Dedifferentiated amniotic fluid mesenchymal stem cell (primary cell): ENCODE measurements at regions not wholly inside any gene's neighbourhood (a gene's known extent, or its start where the extent isn't known, plus 50 kb on each side); places are given as distances from the start of the nearest gene placed in this dataset.
"Not testable (repeated sequence)": the region's sequence is repeated elsewhere in the genome, so short reads cannot be mapped to it uniquely, and the experiment has no call there.

Experiments used
- DNase-seq: peaks from one replicate; pipeline ENCODE4 v3.0.0-alpha.2; 2016; ENCODE audit errors: extremely low spot score

GRCh38 chr15:53129121-53129904, 339.2 kb upstream of the ONECUT1 start:
- no peak for DNase-seq

DNA sequence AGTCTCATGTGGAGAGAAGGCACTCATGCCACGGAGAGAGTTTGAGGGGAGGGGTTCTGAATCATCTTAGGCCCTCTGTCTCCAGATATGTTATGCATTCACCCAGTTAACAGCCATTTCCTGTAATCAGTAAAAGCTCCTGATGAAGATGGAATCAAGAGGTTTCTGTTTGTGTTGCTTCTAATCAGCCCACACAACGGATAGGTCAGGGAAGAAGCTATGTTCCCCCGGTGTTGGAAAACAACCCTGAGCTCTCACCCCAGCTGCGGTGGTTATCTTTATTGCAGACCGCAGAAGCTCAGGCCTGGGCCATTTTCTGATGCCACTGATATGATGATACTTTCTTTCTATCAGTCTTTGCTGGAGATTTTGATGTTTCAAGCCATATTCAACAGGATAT, 338.5 kb upstream of the ONECUT1 start:
- no peak for DNase-seq

DNA sequence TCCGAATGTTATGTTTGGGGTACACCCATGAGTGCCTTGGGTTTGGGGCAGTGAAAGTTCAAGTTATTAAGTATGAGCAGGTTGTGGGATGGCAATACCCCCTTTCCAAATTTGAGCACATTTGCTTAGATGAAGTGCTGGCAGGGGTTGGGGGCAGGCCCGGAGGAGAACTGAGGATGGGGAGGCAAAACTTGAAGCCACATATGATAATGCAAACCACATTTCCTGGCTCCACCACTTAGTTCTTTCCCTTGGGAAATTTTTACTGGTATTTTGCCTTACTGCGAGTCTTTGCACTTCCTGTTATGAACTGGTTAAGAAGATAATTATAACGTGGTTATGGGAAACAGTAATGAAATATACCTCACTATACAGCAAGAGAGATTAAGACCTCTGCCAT, 336.0 kb upstream of the ONECUT1 start:
- no peak for DNase-seq

DNA sequence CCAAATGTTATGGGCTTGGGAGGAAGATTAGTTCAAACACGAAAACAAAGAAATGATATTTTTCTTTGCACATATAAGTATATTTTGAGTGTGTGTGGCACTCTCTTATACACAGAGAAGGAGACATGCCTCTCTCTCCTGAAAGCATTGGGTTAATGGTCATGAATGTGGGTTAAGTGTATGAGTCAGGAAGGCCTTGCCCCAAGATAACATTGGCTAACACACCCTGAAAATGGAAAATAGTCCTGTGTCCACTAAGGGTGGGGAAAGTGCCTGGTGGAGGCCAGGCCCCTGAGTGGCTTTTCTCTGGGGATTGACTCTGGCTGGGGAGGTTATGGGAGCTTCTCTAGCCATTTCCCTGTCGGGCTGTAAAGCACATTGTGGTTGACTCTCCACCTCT, 332.7 kb upstream of the ONECUT1 start:
- no peak for DNase-seq

DNA sequence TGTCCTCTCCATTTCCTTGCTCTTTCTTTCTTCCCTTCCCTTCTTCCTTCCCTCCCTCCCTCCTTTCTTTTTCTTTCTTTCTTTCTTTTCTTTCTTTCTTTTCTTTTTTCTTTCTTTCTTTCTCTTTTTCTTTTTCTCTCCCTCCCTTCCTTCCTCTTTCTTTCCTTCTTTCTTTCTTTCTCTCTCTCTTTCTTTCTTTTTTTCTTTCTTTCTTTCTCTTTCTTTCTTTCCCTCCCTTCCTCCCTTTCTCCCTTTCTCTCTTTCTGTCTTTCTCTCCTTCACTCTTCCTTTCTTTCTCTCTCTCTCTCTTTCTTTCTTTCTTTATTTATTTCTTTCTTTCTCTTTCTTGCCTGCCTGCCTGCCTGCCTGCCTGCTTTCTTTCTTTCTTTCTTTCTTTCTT, 326.8 kb upstream of the ONECUT1 start:
- DNase-seq = not testable (repeated sequence)

- DNase-seq = no peak
Observed at GRCh38 chr15:53116169-53116568, 326.0 kb upstream of the ONECUT1 start.

GRCh38 chr15:53115563-53115962, 325.4 kb upstream of the ONECUT1 start:
- no peak for DNase-seq

GRCh38 chr15:53114960-53115359, 324.8 kb upstream of the ONECUT1 start:
- DNase-seq = no peak

DNA sequence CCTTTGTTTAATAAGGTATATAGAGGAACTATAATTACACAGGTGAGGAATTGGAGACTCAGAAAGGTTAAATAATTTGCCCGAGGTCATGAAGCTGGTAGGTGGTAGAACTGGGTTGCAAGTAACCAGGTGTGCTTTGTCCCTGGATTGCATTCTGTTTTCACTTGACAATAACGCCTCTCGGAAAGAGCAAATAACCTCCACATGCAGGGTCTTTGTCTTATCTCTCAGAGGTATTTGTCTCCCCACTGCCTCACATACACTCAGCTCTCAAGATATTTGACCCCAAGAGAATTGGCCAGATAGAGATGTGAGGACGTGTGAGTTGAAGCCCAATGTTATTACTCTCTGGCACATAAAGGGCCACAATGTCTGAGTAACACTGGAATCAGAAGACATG, 320.9 kb upstream of the ONECUT1 start:
- DNase-seq = no peak

- DNase-seq = no peak
Observed at GRCh38 chr15:53108319-53108718, 318.2 kb upstream of the ONECUT1 start.

- no peak for DNase-seq
Observed at GRCh38 chr15:53107855-53108254, 317.7 kb upstream of the ONECUT1 start.

DNA sequence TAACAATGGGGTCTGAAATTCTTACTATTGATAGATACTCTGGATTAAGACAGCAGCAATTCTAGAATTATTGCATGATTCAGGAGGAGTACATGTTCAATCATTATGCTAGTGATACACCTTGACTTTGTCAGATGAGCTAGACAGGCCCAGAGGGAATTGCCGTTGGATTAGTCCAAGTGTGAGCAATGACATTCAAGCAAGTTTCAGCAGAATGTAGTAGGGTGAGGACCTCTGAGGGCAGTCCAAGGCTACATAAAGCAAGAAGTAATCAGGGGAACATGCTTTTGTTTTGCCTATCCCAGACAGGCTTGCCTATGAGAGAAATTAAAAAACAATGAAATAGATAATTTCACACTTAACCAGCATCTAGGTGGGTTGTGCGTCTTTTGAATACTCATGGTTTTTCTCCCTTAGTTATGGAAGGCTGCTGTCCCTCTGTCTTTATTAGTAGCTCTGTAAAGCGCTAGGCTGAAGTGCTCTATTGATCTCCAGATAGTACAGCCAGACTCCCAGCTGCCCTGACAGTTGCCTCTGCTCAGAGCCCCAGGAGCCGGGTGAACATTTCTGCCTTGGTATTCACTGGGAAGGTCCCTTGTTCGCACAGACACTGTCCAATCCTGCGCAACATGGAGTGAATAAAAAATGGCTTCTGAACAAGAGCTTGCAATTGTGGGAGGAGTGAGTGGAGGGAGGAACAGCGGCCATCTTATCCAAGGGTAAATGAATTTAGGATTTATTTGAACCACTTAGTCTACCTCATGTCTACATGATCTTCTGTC, 316.6 kb upstream of the ONECUT1 start:
- no peak for DNase-seq

GRCh38 chr15:53102483-53102882, 312.3 kb upstream of the ONECUT1 start:
- no peak for DNase-seq

GRCh38 chr15:53080484-53080883, 290.3 kb upstream of the ONECUT1 start:
- DNase-seq = no peak

GRCh38 chr15:53074221-53074620, 284.1 kb upstream of the ONECUT1 start:
- no peak for DNase-seq

GRCh38 chr15:53072077-53072476, 281.9 kb upstream of the ONECUT1 start:
- no peak for DNase-seq

DNA sequence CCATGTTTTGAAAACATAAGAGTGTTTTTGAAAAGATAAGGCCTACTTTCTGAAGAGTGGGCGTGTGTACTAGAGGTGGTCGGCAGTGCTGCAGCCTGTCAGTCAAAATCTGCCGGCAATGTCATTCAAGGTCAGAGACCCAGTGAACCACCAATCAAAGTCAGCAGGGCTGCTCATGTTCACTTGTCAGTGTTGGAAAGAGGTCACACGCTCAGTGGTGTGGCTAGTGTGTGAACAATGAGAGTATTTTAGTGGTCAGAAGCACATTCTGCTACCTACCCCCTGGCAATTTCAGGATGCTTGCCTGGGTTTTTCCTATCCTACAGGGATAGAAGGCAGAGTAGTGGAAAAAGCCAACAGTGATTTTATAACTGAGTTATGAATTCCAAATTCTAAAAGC, 278.5 kb upstream of the ONECUT1 start:
- DNase-seq = no peak

DNA sequence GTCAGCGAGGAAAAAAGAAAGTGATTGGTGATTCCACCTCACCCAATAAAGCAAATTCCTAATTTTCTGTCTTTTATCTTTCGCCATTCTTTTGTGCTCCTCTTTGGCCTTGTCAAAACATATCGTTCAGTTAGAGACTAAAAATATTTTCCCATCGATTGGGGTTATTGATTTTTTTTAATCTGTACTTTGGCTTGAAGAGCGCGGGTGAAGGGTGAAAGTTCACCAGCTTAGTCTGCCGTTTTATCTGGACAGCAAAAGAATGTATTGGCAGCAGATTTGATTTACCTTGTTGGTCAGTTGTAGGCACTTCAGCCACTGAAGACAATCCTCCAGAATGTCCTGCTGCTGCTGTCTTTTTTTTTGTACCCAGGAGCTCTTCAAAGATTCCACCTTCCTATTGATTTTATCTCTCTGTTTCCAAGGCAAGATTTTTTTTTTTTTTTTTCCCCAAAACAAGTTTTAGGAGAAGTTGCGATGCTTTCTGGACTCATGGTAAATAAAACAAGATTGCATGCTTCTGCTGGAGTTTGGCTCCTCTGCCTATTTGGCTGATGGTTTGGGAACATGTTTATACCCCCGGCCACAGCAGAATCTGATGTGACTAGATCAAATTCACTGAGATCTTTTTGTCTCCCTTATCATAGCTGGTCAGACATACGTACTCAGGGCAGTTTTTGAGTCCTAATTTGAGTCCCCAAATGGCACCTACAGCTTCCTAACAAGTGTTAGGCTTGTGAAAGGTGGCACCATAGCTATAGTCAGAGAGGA, 269.3 kb upstream of the ONECUT1 start:
- DNase-seq = no peak

GRCh38 chr15:53046153-53046790, 256.1 kb upstream of the ONECUT1 start:
- no peak for DNase-seq

DNA sequence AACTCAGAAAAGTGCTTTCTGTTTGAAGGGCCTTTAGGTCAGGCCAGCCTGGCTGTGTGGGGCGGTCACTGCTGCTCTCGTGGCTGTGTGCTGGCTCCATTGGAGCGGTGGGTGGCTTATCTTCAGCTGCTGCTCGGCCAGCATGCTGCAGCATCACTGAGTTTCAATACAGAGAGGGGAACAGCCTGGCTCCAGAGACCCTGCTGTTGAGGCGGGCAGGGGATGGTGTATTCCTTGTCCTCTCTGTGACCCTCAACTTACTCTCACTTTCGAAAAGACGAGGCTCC, 248.5 kb upstream of the ONECUT1 start:
- DNase-seq = no peak

DNA sequence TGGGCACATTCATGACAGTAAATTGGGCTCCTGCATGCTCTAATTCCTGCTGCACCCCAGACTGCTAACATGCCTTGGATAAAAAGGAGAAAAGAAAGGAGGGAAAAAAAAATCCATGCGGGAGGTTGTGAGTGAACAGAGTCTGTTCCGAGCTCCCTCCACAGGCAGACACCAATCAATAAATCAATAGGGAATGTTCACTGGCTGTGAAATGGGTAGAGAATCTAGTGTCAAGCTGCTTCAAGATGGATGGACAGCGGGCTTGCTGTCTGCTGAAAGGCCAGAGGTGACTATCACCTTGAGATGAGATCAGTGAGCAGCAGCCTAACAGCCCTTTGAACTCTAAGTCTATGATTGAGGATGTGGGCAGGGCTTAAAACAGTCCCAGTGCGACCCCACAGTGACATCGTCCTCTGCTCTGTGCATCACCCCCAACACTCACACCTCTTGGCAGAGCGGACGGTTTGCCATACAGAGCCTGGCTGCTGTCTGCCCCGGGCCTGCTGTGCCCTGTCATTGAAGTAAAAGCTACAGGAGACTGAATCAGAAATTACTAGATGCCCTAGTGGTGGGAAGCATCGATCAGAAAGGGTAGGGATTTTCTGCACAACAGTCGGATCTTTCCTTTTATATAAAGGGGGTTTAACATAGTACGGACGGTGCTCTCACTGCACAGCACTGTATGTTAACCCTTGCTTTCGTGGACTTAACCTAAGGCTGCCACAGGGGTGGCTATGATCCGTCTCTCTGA, 247.9 kb upstream of the ONECUT1 start:
- no peak for DNase-seq

GRCh38 chr15:53036641-53037040, 246.5 kb upstream of the ONECUT1 start:
- DNase-seq = no peak
